K562 (cell line): ENCODE measurements at regions not wholly inside any gene's neighbourhood (a gene's known extent, or its start where the extent isn't known, plus 50 kb on each side); places are given as distances from the start of the nearest gene placed in this dataset.

Experiments used
- BRD4 ChIP-seq: fragments of 200-600 bp; sonication (generic); IDR thresholded peaks from 2 replicates; pipeline ENCODE4 v1.6.1; 2017; ENCODE audit warnings: inconsistent platforms
- CTCF ChIP-seq, 3 experiments: IDR thresholded peaks in 2 of 3; conservative IDR thresholded peaks in 1 of 3; 2 replicates each; pipeline ENCODE4 v1.5.1; 2011 to 2012; ENCODE audit warnings: low read length in 3 of 3, mild to moderate bottlenecking in 3 of 3, control low read depth in 2 of 3, improper control_type of control experiment in 1 of 3, inconsistent platforms in 1 of 3, low read depth in 1 of 3, mixed read lengths in 1 of 3, moderate library complexity in 1 of 3; ENCODE audit not compliant: insufficient read depth in 2 of 3
- ZNF699 ChIP-seq: fragments of 250-450 bp; sonication (Bioruptor Pico); IDR thresholded peaks from 2 replicates; pipeline ENCODE4 v1.8.0; 2021; ENCODE audit warnings: mild to moderate bottlenecking, moderate library complexity; ENCODE audit not compliant: insufficient replicate concordance

- TF ChIP-seq ZNF699 (CRISPR knock-in tag), result no peak
- no peak for TF ChIP-seq CTCF (IDR thresholded peaks at IDR 0.05 in 2 of 3, conservative IDR thresholded peaks at IDR 0.05 in 1 of 3; ENCODE audit: insufficient read depth in 2 of 3, low read depth in 1 of 3, low read length in 3 of 3)
- no peak for TF ChIP-seq BRD4
These were observed 77.2 kb upstream of the IRX3 start for GRCh38 chr16:54363766-54364165.
